B cell (primary cell): ENCODE measurements at regions not wholly inside any gene's neighbourhood (a gene's known extent, or its start where the extent isn't known, plus 50 kb on each side); places are given as distances from the start of the nearest gene placed in this dataset.

Experiments used
- ATAC-seq: fragments of 200-7000 bp; cut with Tn5 transposase; one replicate; pipeline ENCODE4 v1.10.0; 2021; ENCODE audit warnings: low read depth, mild to moderate bottlenecking, moderate number of reproducible peaks, moderate library complexity
- CTCF ChIA-PET: fragments of 350-600 bp; sonication (Branson Sonifier 250); formaldehyde crosslinking; loops from one replicate; lab custom pipeline; 2021; ENCODE audit warnings: antibody characterized with exemption, inconsistent platforms; lab: Charles Lee
- POLR2A ChIA-PET: fragments of 350-600 bp; sonication (Branson Sonifier 250); formaldehyde crosslinking; loops from one replicate; lab custom pipeline; 2021; ENCODE audit warnings: antibody characterized with exemption; lab: Charles Lee
- DNase-seq: peaks from one replicate; pipeline ENCODE4 v3.0.0; 2013
- H2AFZ ChIP-seq: 2 replicates; pipeline ENCODE4 v1.6.1; 2012; ENCODE audit warnings: mild to moderate bottlenecking, low read depth, low read length; ENCODE audit not compliant: insufficient read depth, poor library complexity, severe bottlenecking
- H3K27ac ChIP-seq, 2 donors: 1 replicate in 1 of 2; 2 replicates in 1 of 2; pipeline ENCODE4 v1.5.1; 2012 to 2013; ENCODE audit warnings: low read length in 2 of 2, mild to moderate bottlenecking in 2 of 2, moderate library complexity in 1 of 2
- H3K27me3 ChIP-seq, 4 experiments: fragments of 200-600 bp in 1 of 4; sonication (generic) in 1 of 4; replicated peaks in 1 of 4; 1 replicate in 2 of 4; 2 replicates in 2 of 4; pipeline versions ENCODE4 v1.6.1 to v1.7.0; 2013 to 2016; ENCODE audit warnings: low read length in 3 of 4, mild to moderate bottlenecking in 2 of 4, mixed read lengths in 1 of 4, moderate library complexity in 1 of 4; ENCODE audit not compliant: insufficient read depth in 4 of 4, control insufficient read depth in 3 of 4; ENCODE audit errors: control extremely low read depth in 1 of 4
- H3K36me3 ChIP-seq, 2 experiments: replicated peaks in 1 of 2; 1 replicate in 1 of 2; 2 replicates in 1 of 2; pipeline versions ENCODE4 v1.6.1 to v1.7.1; 2013; ENCODE audit warnings: low read length in 1 of 2; ENCODE audit not compliant: insufficient read depth in 2 of 2, control insufficient read depth in 1 of 2; ENCODE audit errors: control extremely low read depth in 1 of 2, extremely low read depth in 1 of 2
- H3K4me1 ChIP-seq, 2 donors: fragments of 200-600 bp in 1 of 2; sonication (generic) in 1 of 2; 1 replicate in 1 of 2; 2 replicates in 1 of 2; pipeline versions ENCODE4 v1.5.1 to v1.6.1; 2013 to 2017; ENCODE audit warnings: low read length in 2 of 2; ENCODE audit not compliant: control insufficient read depth in 2 of 2, insufficient read depth in 2 of 2
- H3K4me2 ChIP-seq: replicated peaks from 2 replicates; pipeline ENCODE3; 2012; ENCODE audit warnings: mild to moderate bottlenecking, low read depth, low read length; ENCODE audit not compliant: poor library complexity, severe bottlenecking
- H3K4me3 ChIP-seq, 5 experiments: fragments of 200-600 bp in 1 of 5; sonication (generic) in 1 of 5; 1 replicate in 3 of 5; 2 replicates in 2 of 5; pipeline versions ENCODE4 v1.5.1 to v1.7.0; 2011 to 2016; ENCODE audit warnings: low read length in 4 of 5, mild to moderate bottlenecking in 4 of 5, low read depth in 2 of 5, control low read depth in 1 of 5, moderate library complexity in 1 of 5; ENCODE audit not compliant: insufficient read depth in 1 of 5; ENCODE audit errors: control extremely low read depth in 1 of 5, extremely low read depth in 1 of 5
- H3K79me2 ChIP-seq: fragments of 200-600 bp; sonication (generic); one replicate; pipeline ENCODE4 v1.6.0; 2016; ENCODE audit warnings: low read length; ENCODE audit not compliant: control insufficient read depth, insufficient read depth
- H3K9ac ChIP-seq: fragments of 200-600 bp; sonication (generic); 2 replicates; pipeline ENCODE4 v1.6.1; 2017; ENCODE audit warnings: mild to moderate bottlenecking, low read length, moderate library complexity
- H3K9me3 ChIP-seq, 3 donors: one replicate each; pipeline versions ENCODE4 v1.6.1 to v1.7.1; 2013; ENCODE audit warnings: low read length in 2 of 3; ENCODE audit not compliant: control insufficient read depth in 2 of 3, insufficient read depth in 1 of 3; ENCODE audit errors: control extremely low read depth in 1 of 3
- H4K20me1 ChIP-seq: 2 replicates; pipeline ENCODE4 v1.6.0; 2012; ENCODE audit warnings: mild to moderate bottlenecking, low read length; ENCODE audit not compliant: insufficient read depth, control insufficient read depth, poor library complexity, severe bottlenecking
- H3K27ac Mint-ChIP-seq: one replicate; pipeline ENCODE4 v1.8.0; 2021; ENCODE audit warnings: mixed read lengths
- H3K27me3 Mint-ChIP-seq: one replicate; pipeline ENCODE4 v1.8.0; 2021; ENCODE audit warnings: mixed read lengths
- H3K4me1 Mint-ChIP-seq: one replicate; pipeline ENCODE4 v1.8.0; 2021; ENCODE audit warnings: mixed read lengths
- H3K4me3 Mint-ChIP-seq: one replicate; pipeline ENCODE4 v1.8.0; 2021; ENCODE audit warnings: mixed read lengths
- H3K9me3 Mint-ChIP-seq: one replicate; pipeline ENCODE4 v1.8.0; 2022; ENCODE audit warnings: mixed read lengths; ENCODE audit not compliant: insufficient read depth
- CTCF ChIP-seq: fragments of 200-600 bp; IDR thresholded peaks from one replicate; pipeline ENCODE4 v1.8.0; 2022; ENCODE audit warnings: antibody characterized with exemption, mild to moderate bottlenecking
- EZH2 ChIP-seq: IDR thresholded peaks from 2 replicates; pipeline ENCODE4 v1.6.1; 2012; ENCODE audit warnings: borderline replicate concordance, low read depth, mild to moderate bottlenecking, moderate library complexity, low read length; ENCODE audit not compliant: insufficient read depth, poor library complexity, severe bottlenecking
- WGBS: methylation state at CpG from one replicate; pipeline ENCODE4 v1.1.5; 2013; ENCODE audit warnings: missing lambda C conversion rate; ENCODE audit not compliant: insufficient coverage; 5-methylcytosine and 5-hydroxymethylcytosine counted together
- intact Hi-C: fragments of 100-400 bp; cut with micrococcal nuclease; formaldehyde crosslinking; loops from one replicate; pipeline ENCODE4 v1.10.0; 2022

GRCh38 chr3:30954426-30954825 is 60.0 kb upstream of the GADL1 start:
- no peaks in the 10 kb centered on the region for H3K79me2 ChIP-seq
- no peaks in the 10 kb centered on the region for H4K20me1 ChIP-seq
- H3K9me3 Mint-ChIP-seq, result no peaks in the 10 kb centered on the region
- DNase-seq (no peak), ATAC-seq (no peak)
- no peak overlapping the region for H2AFZ ChIP-seq
- no peaks in the 10 kb centered on the region for H3K4me1 ChIP-seq
- no peak overlapping the region for H3K4me2 ChIP-seq
- peaks cover 0 to 5% (median 3%) of the 10 kb centered on the region in 3 donors for H3K9me3 ChIP-seq
- H3K4me3 ChIP-seq, result no peak overlapping the region
- no peak overlapping the region for H3K27ac ChIP-seq
- H3K9ac ChIP-seq, result no peak overlapping the region
- no peaks in the 10 kb centered on the region for H3K27me3 ChIP-seq
- TF ChIP-seq CTCF (no peak), EZH2 (no peak)
- ChIA-PET CTCF (no interaction called here), POLR2A (no interaction called here)
- H3K4me3 Mint-ChIP-seq, result no peak overlapping the region
- no peaks in the 10 kb centered on the region for H3K4me1 Mint-ChIP-seq
- H3K27ac Mint-ChIP-seq, result no peak overlapping the region
- no peaks in the 10 kb centered on the region for H3K36me3 ChIP-seq
- H3K27me3 Mint-ChIP-seq, result peaks cover 5% of the 10 kb centered on the region
- intact Hi-C loops, result no loop called here
- 86% methylated on average over 1 of the region's 1 CpG for WGBS

GRCh38 chr3:30962084-30962483 is 67.6 kb upstream of the GADL1 start:
- H3K9me3 Mint-ChIP-seq, result no peaks in the 10 kb centered on the region
- DNase-seq (no peak), ATAC-seq (no peak)
- no peak overlapping the region for H3K4me2 ChIP-seq
- H3K27me3 Mint-ChIP-seq, result peaks cover 20% of the 10 kb centered on the region
- no peak overlapping the region for H3K4me3 ChIP-seq
- WGBS, result 78% methylated on average over 1 of the region's 2 CpGs
- H3K27ac Mint-ChIP-seq, result no peak overlapping the region
- H3K9ac ChIP-seq, result no peak overlapping the region
- H3K79me2 ChIP-seq, result no peaks in the 10 kb centered on the region
- no peaks in the 10 kb centered on the region for H3K36me3 ChIP-seq
- TF ChIP-seq EZH2 (no peak), CTCF (no peak)
- no peaks in the 10 kb centered on the region for H4K20me1 ChIP-seq
- H3K4me1 Mint-ChIP-seq, result no peaks in the 10 kb centered on the region
- H2AFZ ChIP-seq, result no peak overlapping the region
- no peak overlapping the region for H3K27ac ChIP-seq
- H3K4me3 Mint-ChIP-seq, result no peak overlapping the region
- ChIA-PET CTCF (no interaction called here), POLR2A (no interaction called here)
- no peaks in the 10 kb centered on the region for H3K4me1 ChIP-seq
- intact Hi-C loops, result no loop called here
- peaks cover 0 to 4% (median 0%) of the 10 kb centered on the region in 4 experiments for H3K27me3 ChIP-seq
- H3K9me3 ChIP-seq, result peaks cover 0 to 5% (median 3%) of the 10 kb centered on the region in 3 donors
